ENCODE measurements at regions not wholly inside any gene's neighbourhood (a gene's known extent, or its start where the extent isn't known, plus 50 kb on each side); places are given as distances from the start of the nearest gene placed in this dataset.

- TF ChIP-seq GATA2 (IDR thresholded peaks at IDR 0.05; ENCODE audit: low read depth, low read length) (no peak), GATA3 (IDR thresholded peaks at IDR 0.05; ENCODE audit: low read depth, low read length) (no peak)
These were observed 961.0 kb downstream of the FAM133A start for GRCh38 chrX:94635003-94635402.

Data from SH-SY5Y (cell line).